ENCODE measurements at regions not wholly inside any gene's neighbourhood (a gene's known extent, or its start where the extent isn't known, plus 50 kb on each side); places are given as distances from the start of the nearest gene placed in this dataset.

GRCh38 chrX:125894947-125895346 is 271.1 kb downstream of the DCAF12L2 start:
- Histone ChIP-seq H3K4me2 (ENCODE audit: insufficient read depth, low read length) (no peak overlapping the region), H4K20me1 (replicated peaks; ENCODE audit: control insufficient read depth, insufficient read depth, low read length) (no peaks in the 10 kb centered on the region), H3K79me2 (ENCODE audit: control insufficient read depth, insufficient read depth, low read length) (no peaks in the 10 kb centered on the region), H3K4me3 (no peak overlapping the region), H3K9me3 (replicated peaks; ENCODE audit: control insufficient read depth, insufficient read depth, low read depth, low read length) (no peaks in the 10 kb centered on the region), H3K9ac (ENCODE audit: insufficient read depth in 1 of 2, low read depth in 2 of 2, low read length in 2 of 2) (no peak overlapping the region), H3K27ac (ENCODE audit: extremely low read depth, low read depth, low read length) (no peak overlapping the region), H3K9me1 (ENCODE audit: control insufficient read depth, insufficient read depth, low read length) (no peaks in the 10 kb centered on the region), H3K4me1 (replicated peaks in 1 of 2; ENCODE audit: control insufficient read depth in 2 of 2, insufficient read depth in 2 of 2, low read length in 2 of 2) (no peaks in the 10 kb centered on the region), H3K27me3 (ENCODE audit: control insufficient read depth in 2 of 2, insufficient read depth in 2 of 2, low read length in 2 of 2) (no peaks in the 10 kb centered on the region), H3K36me3 (ENCODE audit: control insufficient read depth, insufficient read depth, low read length) (no peaks in the 10 kb centered on the region), H2AFZ (ENCODE audit: low read depth, low read length) (no peak overlapping the region)
- CTCF ChIA-PET (ENCODE audit: low intra/inter-chr PET ratio), result no interaction called here
- 0% methylated on average over 4 of the region's 4 CpGs for WGBS (ENCODE audit: insufficient coverage, low coverage, missing lambda C conversion rate)
- in situ Hi-C loops (cut with MboI) (no loop called here), intact Hi-C loops (cut with micrococcal nuclease) (no loop called here)
- no TSS peak for BruUV-seq (replicated peaks)
- POLR2A ChIA-PET, result no interaction called here
- ATAC-seq (no peak), DNase-seq (ENCODE audit: extremely low read depth in 1 of 4, low spot score in 3 of 4) (no peak), FAIRE-seq (no peak)
- TF ChIP-seq LARP7 (IDR thresholded peaks at IDR 0.05) (no peak), E2F8 (IDR thresholded peaks at IDR 0.05; ENCODE audit: low read depth, partially characterized antibody) (no peak), RUNX1 (IDR thresholded peaks at IDR 0.05; ENCODE audit: low read depth) (no peak), FOXM1 (IDR thresholded peaks at IDR 0.05; ENCODE audit: low read depth) (no peak), FOXM1 (CRISPR knock-in tag; IDR thresholded peaks at IDR 0.05; ENCODE audit: low read depth) (no peak), POLR3G (IDR thresholded peaks at IDR 0.05; ENCODE audit: extremely low read depth, insufficient read length, insufficient replicate concordance) (no peak), KDM1A (IDR thresholded peaks at IDR 0.05) (no peak), TEAD1 (CRISPR knock-in tag; IDR thresholded peaks at IDR 0.05) (no peak), HMGN3 (IDR thresholded peaks at IDR 0.05; ENCODE audit: borderline replicate concordance, extremely low read depth, insufficient read length, low read depth, low read length) (no peak)
